K562 (cell line): ENCODE measurements at regions not wholly inside any gene's neighbourhood (a gene's known extent, or its start where the extent isn't known, plus 50 kb on each side); places are given as distances from the start of the nearest gene placed in this dataset.

Source experiments
- BRD9 ChIP-seq: fragments of 450-650 bp; IDR thresholded peaks from 2 replicates; pipeline ENCODE4 v1.6.1; 2018; ENCODE audit warnings: low read depth; ENCODE audit not compliant: partially characterized antibody
- E2F5 ChIP-seq: sonication (generic); formaldehyde crosslinking; IDR thresholded peaks from 2 replicates; pipeline ENCODE4 v1.8.0; 2022; ENCODE audit warnings: mild to moderate bottlenecking, missing genetic modification reagents
- EP300 ChIP-seq: IDR thresholded peaks from 2 replicates; pipeline ENCODE4 v1.6.1; 2012; ENCODE audit warnings: low read length, improper control_type of control experiment
- EP400 ChIP-seq: fragments of 450-650 bp; IDR thresholded peaks from 2 replicates; pipeline ENCODE4 v1.6.1; 2017; ENCODE audit warnings: antibody characterized with exemption, mild to moderate bottlenecking, moderate library complexity
- HMG20B ChIP-seq: fragments of 250-450 bp; sonication (Bioruptor Pico); IDR thresholded peaks from 2 replicates; pipeline ENCODE4 v1.5.0; 2021; ENCODE audit warnings: mild to moderate bottlenecking
- MLLT1 ChIP-seq, 2 experiments: fragments of 450-650 bp; IDR thresholded peaks; 2 replicates each; pipeline ENCODE4 v1.6.1; 2016
- MYNN ChIP-seq, 2 experiments: sonication (generic); formaldehyde crosslinking in 1 of 2; IDR thresholded peaks; 2 replicates each; pipeline versions ENCODE4 v1.5.0 to v1.6.1; 2016 to 2020; ENCODE audit warnings: antibody characterized with exemption in 1 of 2, missing genetic modification reagents in 1 of 2
- SAFB ChIP-seq: fragments of 200-400 bp; formaldehyde crosslinking; IDR thresholded peaks from 2 replicates; pipeline ENCODE4 v1.6.1; 2017; ENCODE audit warnings: low read depth, low read length, borderline replicate concordance
- XRCC3 ChIP-seq: fragments of 450-650 bp; IDR thresholded peaks from 2 replicates; pipeline ENCODE4 v1.6.1; 2017; ENCODE audit warnings: mild to moderate bottlenecking, moderate library complexity
- ZBED1 ChIP-seq: IDR thresholded peaks from 2 replicates; pipeline ENCODE4 v1.6.1; 2014
- ZBTB17 ChIP-seq: fragments of 450-650 bp; formaldehyde crosslinking; IDR thresholded peaks from 2 replicates; pipeline ENCODE4 v1.4.0; 2020; ENCODE audit warnings: mild to moderate bottlenecking
- ZHX1 ChIP-seq: fragments of 150-350 bp; conservative IDR thresholded peaks from 2 replicates; pipeline ENCODE4 v1.6.1; 2014; ENCODE audit warnings: low read length
- ZNF518B ChIP-seq: fragments of 250-450 bp; sonication (Bioruptor Pico); IDR thresholded peaks from 2 replicates; pipeline ENCODE4 v1.5.0; 2021; ENCODE audit warnings: mild to moderate bottlenecking, moderate library complexity
- ZNF584 ChIP-seq: fragments of 200-800 bp; sonication (Bioruptor generic); IDR thresholded peaks from 2 replicates; pipeline ENCODE4 v1.6.1; 2016; ENCODE audit warnings: low read depth, mild to moderate bottlenecking, missing genetic modification characterization, missing compliant biosample characterization
- ZNF639 ChIP-seq, 2 experiments: fragments of 200-800 bp in 1 of 2; sonication (Bioruptor generic) in 1 of 2; sonication (generic) in 1 of 2; formaldehyde crosslinking in 1 of 2; IDR thresholded peaks in 1 of 2; conservative IDR thresholded peaks in 1 of 2; 2 replicates each; pipeline versions ENCODE4 v1.5.0 to v1.6.1; 2016 to 2020; ENCODE audit warnings: missing compliant biosample characterization in 1 of 2, missing genetic modification characterization in 1 of 2, missing genetic modification reagents in 1 of 2

GRCh38 chr6:27553123-27553904 is 80.4 kb upstream of the ZNF184 start (continued):
- 0 out of 2 replicates have a peak, but pooled peaks have one; percentile 69 for TF ChIP-seq ZHX1
- TF ChIP-seq EP400: peak; percentile 72
- no peak for TF ChIP-seq MLLT1 (IDR thresholded peaks at IDR 0.05)
- TF ChIP-seq ZBED1: peak; percentile 52; the same call in 1 of the 2 replicates
- no peak for TF ChIP-seq XRCC3
- TF ChIP-seq SAFB: no peak
- TF ChIP-seq E2F5: no peak
- no peak for TF ChIP-seq ZBTB17 (CRISPR knock-in tag)
- TF ChIP-seq HMG20B (CRISPR knock-in tag): no peak
- peak; percentile 79 for TF ChIP-seq EP300
- TF ChIP-seq ZNF639 (CRISPR knock-in tag; conservative IDR thresholded peaks at IDR 0.05 in 1 of 2, IDR thresholded peaks at IDR 0.05 in 1 of 2): peak in 1 of 2 experiments; percentile 53; a peak in 1 of 4 replicates
- no peak for TF ChIP-seq MYNN (IDR thresholded peaks at IDR 0.05)
- no peak for TF ChIP-seq MYNN (CRISPR knock-in tag; IDR thresholded peaks at IDR 0.05)
- no peak for TF ChIP-seq ZNF518B (CRISPR knock-in tag)
- peak; percentile 93 for TF ChIP-seq BRD9
- TF ChIP-seq ZNF584: no peak
